Caco-2 (cell line): ENCODE measurements at regions not wholly inside any gene's neighbourhood (a gene's known extent, or its start where the extent isn't known, plus 50 kb on each side); places are given as distances from the start of the nearest gene placed in this dataset.

ENCODE experiments used
- BruUV-seq: library from RNA; stranded (reverse); fragments of 400-500 nt; replicated peaks from 2 replicates; lab custom pipeline; 2021; lab: Mats Ljungman, UMichigan
- CTCF ChIA-PET: fragments of 300-600 bp; sonication (Branson Sonifier 250); formaldehyde crosslinking; loops from one replicate; lab custom pipeline; 2022; ENCODE audit warnings: antibody characterized with exemption; lab: Charles Lee
- POLR2A ChIA-PET: fragments of 300-600 bp; sonication (Branson Sonifier 250); formaldehyde crosslinking; loops from one replicate; lab custom pipeline; 2022; ENCODE audit warnings: antibody characterized with exemption; lab: Charles Lee
- DNase-seq, 2 experiments: peaks; one replicate each; pipeline versions ENCODE4 v3.0.0 to v3.0.0-alpha.2; 2020 to 2022
- H3K27me3 ChIP-seq: replicated peaks from 2 replicates; pipeline ENCODE4 v1.6.0; 2011; ENCODE audit warnings: low read length; ENCODE audit not compliant: control insufficient read depth, insufficient read depth
- H3K36me3 ChIP-seq: 2 replicates; pipeline ENCODE4 v1.5.1; 2011; ENCODE audit warnings: low read length; ENCODE audit not compliant: control insufficient read depth, insufficient read depth
- H3K4me1 ChIP-seq: fragments of 250-450 bp; sonication (Bioruptor Pico); 2 replicates; pipeline ENCODE4 v1.5.1; 2020; ENCODE audit warnings: mild to moderate bottlenecking
- H3K4me3 ChIP-seq: 2 replicates; pipeline ENCODE4 v1.5.1; 2011; ENCODE audit warnings: low read depth, mild to moderate bottlenecking, control low read depth, low read length
- H3K9me3 ChIP-seq: fragments of 250-450 bp; sonication (Bioruptor Pico); 2 replicates; pipeline ENCODE4 v1.5.1; 2020; ENCODE audit warnings: mild to moderate bottlenecking, moderate library complexity
- H3K27ac Mint-ChIP-seq: one replicate; pipeline ENCODE4 v1.8.0; 2022; ENCODE audit warnings: mixed read lengths; ENCODE audit not compliant: unreplicated experiment
- H3K27me3 Mint-ChIP-seq: one replicate; pipeline ENCODE4 v1.8.0; 2022; ENCODE audit warnings: mixed read lengths; ENCODE audit not compliant: insufficient read depth, unreplicated experiment
- H3K36me3 Mint-ChIP-seq: one replicate; pipeline ENCODE4 v1.8.0; 2022; ENCODE audit warnings: mild to moderate bottlenecking, mixed read lengths; ENCODE audit not compliant: insufficient read depth, unreplicated experiment
- H3K4me1 Mint-ChIP-seq: one replicate; pipeline ENCODE4 v1.8.0; 2022; ENCODE audit warnings: low read depth, mixed read lengths; ENCODE audit not compliant: unreplicated experiment
- H3K4me3 Mint-ChIP-seq: one replicate; pipeline ENCODE4 v1.8.0; 2022; ENCODE audit warnings: mild to moderate bottlenecking, moderate library complexity, mixed read lengths; ENCODE audit not compliant: unreplicated experiment
- H3K9me3 Mint-ChIP-seq: one replicate; pipeline ENCODE4 v1.8.0; 2022; ENCODE audit warnings: mixed read lengths; ENCODE audit not compliant: unreplicated experiment
- CTCF ChIP-seq, 2 experiments: fragments of 200-600 bp in 1 of 2; IDR thresholded peaks; 1 replicate in 1 of 2; 2 replicates in 1 of 2; pipeline versions ENCODE4 v1.5.1 to v1.8.0; 2011 to 2022; ENCODE audit warnings: antibody characterized with exemption in 1 of 2, control low read depth in 1 of 2, inconsistent platforms in 1 of 2, low read depth in 1 of 2, low read length in 1 of 2, mild to moderate bottlenecking in 1 of 2, moderate library complexity in 1 of 2; ENCODE audit not compliant: insufficient read depth in 1 of 2, severe bottlenecking in 1 of 2, unreplicated experiment in 1 of 2
- intact Hi-C: fragments of 100-400 bp; cut with micrococcal nuclease; formaldehyde crosslinking; loops from one replicate; pipeline ENCODE4 v1.10.0; 2022; ENCODE audit not compliant: unreplicated experiment

GRCh38 chr7:93811198-93811597, 79.4 kb downstream of the TFPI2 start:
- no peak for TF ChIP-seq CTCF (IDR thresholded peaks at IDR 0.05; ENCODE audit: insufficient read depth in 1 of 2, low read depth in 1 of 2, low read length in 1 of 2, severe bottlenecking in 1 of 2, unreplicated experiment in 1 of 2)
- no peak overlapping the region for H3K4me3 ChIP-seq
- H3K36me3 ChIP-seq: no peaks in the 10 kb centered on the region
- H3K27me3 ChIP-seq: no peaks in the 10 kb centered on the region
- H3K4me1 ChIP-seq: no peaks in the 10 kb centered on the region
- H3K27ac Mint-ChIP-seq: no peak overlapping the region
- no peaks in the 10 kb centered on the region for H3K27me3 Mint-ChIP-seq
- H3K9me3 ChIP-seq: no peaks in the 10 kb centered on the region
- H3K9me3 Mint-ChIP-seq: no peaks in the 10 kb centered on the region
- no peak overlapping the region for H3K4me3 Mint-ChIP-seq
- no peaks in the 10 kb centered on the region for H3K4me1 Mint-ChIP-seq
- H3K36me3 Mint-ChIP-seq: peaks cover 6% of the 10 kb centered on the region
- no TSS peak for BruUV-seq
- intact Hi-C loops: no loop called here
- POLR2A ChIA-PET: no interaction called here
- no peak for DNase-seq
- CTCF ChIA-PET: no interaction called here

- Histone ChIP-seq H3K4me1 (no peaks in the 10 kb centered on the region), H3K9me3 (no peaks in the 10 kb centered on the region), H3K4me3 (no peak overlapping the region), H3K27me3 (no peaks in the 10 kb centered on the region), H3K36me3 (no peaks in the 10 kb centered on the region)
- POLR2A ChIA-PET: no interaction called here
- TF ChIP-seq CTCF (IDR thresholded peaks at IDR 0.05; ENCODE audit: insufficient read depth in 1 of 2, low read depth in 1 of 2, low read length in 1 of 2, severe bottlenecking in 1 of 2, unreplicated experiment in 1 of 2): no peak
- H3K4me3 Mint-ChIP-seq: no peak overlapping the region
- peaks cover 6% of the 10 kb centered on the region for H3K36me3 Mint-ChIP-seq
- CTCF ChIA-PET: no interaction called here
- no peak for DNase-seq
- BruUV-seq: no TSS peak
- no peaks in the 10 kb centered on the region for H3K27me3 Mint-ChIP-seq
- intact Hi-C loops: no loop called here
- H3K9me3 Mint-ChIP-seq: no peaks in the 10 kb centered on the region
- no peak overlapping the region for H3K27ac Mint-ChIP-seq
- H3K4me1 Mint-ChIP-seq: no peaks in the 10 kb centered on the region
Observed at GRCh38 chr7:93810561-93810960, 80.0 kb downstream of the TFPI2 start.

- Mint-ChIP-seq H3K9me3 (peaks cover 10% of the 10 kb centered on the region), H3K27ac (no peak overlapping the region), H3K27me3 (peaks cover 3% of the 10 kb centered on the region), H3K4me1 (no peaks in the 10 kb centered on the region), H3K4me3 (no peak overlapping the region), H3K36me3 (peaks cover 6% of the 10 kb centered on the region)
- ChIA-PET POLR2A (no interaction called here), CTCF (no interaction called here)
- DNase-seq: no peak
- no TSS peak for BruUV-seq
- H3K4me3 ChIP-seq: no peak overlapping the region
- H3K27me3 ChIP-seq: no peaks in the 10 kb centered on the region
- no peaks in the 10 kb centered on the region for H3K4me1 ChIP-seq
- H3K36me3 ChIP-seq: no peaks in the 10 kb centered on the region
- no peaks in the 10 kb centered on the region for H3K9me3 ChIP-seq
- TF ChIP-seq CTCF (IDR thresholded peaks at IDR 0.05; ENCODE audit: insufficient read depth in 1 of 2, low read depth in 1 of 2, low read length in 1 of 2, severe bottlenecking in 1 of 2, unreplicated experiment in 1 of 2): no peak
- intact Hi-C loops: no loop called here
Observed at GRCh38 chr7:93804726-93805125, 85.8 kb downstream of the TFPI2 start.
